RWPE1 (cell line): ENCODE measurements at regions not wholly inside any gene's neighbourhood (a gene's known extent, or its start where the extent isn't known, plus 50 kb on each side); places are given as distances from the start of the nearest gene placed in this dataset.

Source experiments
- CTCF ChIA-PET: fragments of 350-600 bp; sonication (Branson Sonifier 250); formaldehyde crosslinking; extraction: SDS; loops from one replicate; lab custom pipeline; 2021; lab: Yijun Ruan, JAX
- POLR2A ChIA-PET: fragments of 400-600 bp; formaldehyde crosslinking; extraction: SDS; loops from one replicate; lab custom pipeline; 2020; ENCODE audit warnings: antibody characterized with exemption; ENCODE audit not compliant: low non-redundant PET; lab: Yijun Ruan, JAX
- DNase-seq: peaks from one replicate; pipeline ENCODE4 v3.0.0; 2012; ENCODE audit warnings: low spot score
- H3K27ac ChIP-seq: fragments of 450-650 bp; 2 replicates; pipeline ENCODE4 v1.5.1; 2017
- TF ChIP-seq, protein P1 (sequence below): fragments of 450-650 bp; conservative IDR thresholded peaks from 2 replicates; pipeline ENCODE4 v1.5.1; 2017; ENCODE audit warnings: low read depth, mild to moderate bottlenecking

DNA sequence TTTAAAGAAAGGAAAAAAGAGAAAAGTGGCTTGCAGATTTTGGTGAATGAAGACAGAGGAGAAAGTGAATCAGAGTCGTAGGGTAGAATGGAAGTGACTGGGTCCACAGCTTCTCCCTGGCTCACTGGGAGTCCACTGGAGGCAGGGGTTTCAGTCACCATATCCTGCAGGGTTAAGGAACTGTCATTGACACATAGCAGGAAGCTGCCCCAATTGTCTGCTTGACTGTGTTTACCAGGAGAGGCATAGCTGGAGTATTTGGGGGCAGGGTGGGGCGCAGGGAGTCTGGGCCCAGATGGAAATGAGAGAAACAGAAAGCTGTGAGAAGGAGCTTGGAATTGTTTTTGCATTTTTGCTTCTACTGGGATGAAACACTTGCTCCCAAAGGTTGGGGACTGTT lies 228.8 kb upstream of the CSF3R start:
- POLR2A ChIA-PET: no interaction called here
- H3K27ac ChIP-seq: no peak overlapping the region
- DNase-seq: no peak
- TF ChIP-seq, protein P1, sequence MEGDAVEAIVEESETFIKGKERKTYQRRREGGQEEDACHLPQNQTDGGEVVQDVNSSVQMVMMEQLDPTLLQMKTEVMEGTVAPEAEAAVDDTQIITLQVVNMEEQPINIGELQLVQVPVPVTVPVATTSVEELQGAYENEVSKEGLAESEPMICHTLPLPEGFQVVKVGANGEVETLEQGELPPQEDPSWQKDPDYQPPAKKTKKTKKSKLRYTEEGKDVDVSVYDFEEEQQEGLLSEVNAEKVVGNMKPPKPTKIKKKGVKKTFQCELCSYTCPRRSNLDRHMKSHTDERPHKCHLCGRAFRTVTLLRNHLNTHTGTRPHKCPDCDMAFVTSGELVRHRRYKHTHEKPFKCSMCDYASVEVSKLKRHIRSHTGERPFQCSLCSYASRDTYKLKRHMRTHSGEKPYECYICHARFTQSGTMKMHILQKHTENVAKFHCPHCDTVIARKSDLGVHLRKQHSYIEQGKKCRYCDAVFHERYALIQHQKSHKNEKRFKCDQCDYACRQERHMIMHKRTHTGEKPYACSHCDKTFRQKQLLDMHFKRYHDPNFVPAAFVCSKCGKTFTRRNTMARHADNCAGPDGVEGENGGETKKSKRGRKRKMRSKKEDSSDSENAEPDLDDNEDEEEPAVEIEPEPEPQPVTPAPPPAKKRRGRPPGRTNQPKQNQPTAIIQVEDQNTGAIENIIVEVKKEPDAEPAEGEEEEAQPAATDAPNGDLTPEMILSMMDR: no peak
- CTCF ChIA-PET: no interaction called here

DNA sequence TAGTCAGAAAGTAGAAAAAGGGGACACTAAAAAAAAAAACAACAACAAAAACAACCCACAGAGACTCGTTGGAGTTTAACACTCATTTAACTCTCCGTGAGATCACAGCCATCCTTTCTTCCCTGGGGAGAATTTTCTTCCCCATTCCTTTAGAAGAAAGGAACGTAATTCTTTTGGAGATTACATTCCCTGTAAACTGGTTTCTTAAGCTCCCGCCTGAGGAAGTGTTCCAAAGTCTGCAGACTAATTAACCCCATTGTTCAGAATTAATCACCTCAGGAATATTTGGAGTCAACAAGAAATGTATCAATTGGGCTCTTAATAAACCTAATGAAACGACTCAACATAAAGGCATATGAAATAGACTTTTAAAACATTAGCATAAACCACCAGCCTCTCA lies 228.2 kb upstream of the CSF3R start:
- ChIA-PET POLR2A (no interaction called here), CTCF (no interaction called here)
- TF ChIP-seq, protein P1: no peak
- DNase-seq: no peak
- no peak overlapping the region for H3K27ac ChIP-seq

DNA sequence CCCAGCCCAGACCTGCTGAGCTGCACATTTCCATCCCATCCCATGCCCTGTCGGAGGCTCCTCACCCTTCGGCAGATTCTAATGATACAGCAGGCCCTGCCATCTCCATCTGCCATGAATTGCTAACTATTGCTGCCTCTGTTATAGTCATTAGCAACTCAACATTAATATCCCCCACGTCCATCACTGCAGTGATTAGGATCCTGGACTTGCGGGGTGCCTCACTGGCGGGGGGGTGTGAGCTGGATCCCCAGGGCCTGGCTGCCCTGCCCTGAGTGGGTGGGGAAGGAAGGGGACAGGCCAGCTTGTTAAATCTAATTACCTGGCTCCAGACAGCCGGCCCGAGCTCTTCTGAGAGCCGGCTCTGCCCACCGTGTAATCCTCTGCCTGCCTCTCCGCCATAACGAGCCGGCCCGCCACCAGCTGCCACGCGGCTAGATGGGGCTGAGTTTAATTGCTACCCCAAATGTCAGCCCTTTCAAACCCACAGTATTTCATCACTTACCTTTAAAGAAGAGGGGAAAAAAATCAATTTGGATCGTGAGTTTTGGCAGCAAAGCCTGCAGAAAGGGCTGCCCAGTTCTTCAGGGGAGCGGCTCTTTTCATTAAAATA lies 227.3 kb upstream of the CSF3R start:
- ChIA-PET POLR2A (no interaction called here), CTCF (interaction anchor here (0.5 to 0.6 kb wide), 2 partner anchors 238 to 614 kb away, joined by 3 to 4 read pairs; no protein-coding TSS in a partner anchor)
- H3K27ac ChIP-seq: no peak overlapping the region
- no peak for DNase-seq
- TF ChIP-seq, protein P1: no peak

DNA sequence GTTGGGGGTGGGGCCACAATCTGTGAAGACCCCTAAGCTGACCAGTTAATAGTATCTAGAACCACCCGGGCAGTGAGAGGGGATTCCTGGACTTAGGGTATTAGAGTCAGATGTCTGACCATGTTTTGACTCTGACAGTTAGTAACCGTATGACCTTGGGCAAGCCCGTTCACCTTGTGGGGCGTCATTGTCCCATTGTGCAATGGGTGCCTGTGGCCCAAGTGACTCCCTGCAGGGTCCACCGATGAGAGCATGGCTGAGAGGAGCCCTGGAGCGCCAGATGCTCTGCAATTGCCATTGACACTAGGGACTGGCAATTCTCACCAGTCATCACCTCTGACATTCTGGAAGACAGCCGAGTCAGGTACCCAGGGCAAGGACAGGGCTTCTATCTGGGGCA lies 225.9 kb upstream of the CSF3R start:
- H3K27ac ChIP-seq: no peak overlapping the region
- TF ChIP-seq, protein P1: no peak
- no peak for DNase-seq
- ChIA-PET CTCF (no interaction called here), POLR2A (no interaction called here)

DNA sequence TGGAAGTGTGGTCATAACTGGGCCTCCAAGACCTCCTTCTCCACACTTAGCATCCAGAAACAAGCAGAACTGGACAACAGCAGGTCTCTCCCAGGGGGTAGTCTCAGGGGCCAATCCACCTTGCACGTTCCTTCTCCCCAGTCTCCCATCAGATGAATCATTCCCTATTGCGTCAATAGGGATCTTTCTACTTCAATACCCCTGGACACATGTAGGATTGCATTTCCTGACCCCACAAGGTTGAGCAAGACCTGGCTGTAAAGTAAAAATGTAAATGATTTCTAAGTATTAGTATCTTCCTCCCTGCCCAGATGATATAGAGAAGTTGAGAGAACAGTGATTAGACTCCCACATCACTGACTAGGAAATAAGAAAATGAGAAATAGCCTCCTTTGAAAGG lies 224.5 kb upstream of the CSF3R start:
- peak; percentile 15 for DNase-seq
- POLR2A ChIA-PET: no interaction called here
- CTCF ChIA-PET: no interaction called here
- no peak overlapping the region for H3K27ac ChIP-seq
- TF ChIP-seq, protein P1: no peak

DNA sequence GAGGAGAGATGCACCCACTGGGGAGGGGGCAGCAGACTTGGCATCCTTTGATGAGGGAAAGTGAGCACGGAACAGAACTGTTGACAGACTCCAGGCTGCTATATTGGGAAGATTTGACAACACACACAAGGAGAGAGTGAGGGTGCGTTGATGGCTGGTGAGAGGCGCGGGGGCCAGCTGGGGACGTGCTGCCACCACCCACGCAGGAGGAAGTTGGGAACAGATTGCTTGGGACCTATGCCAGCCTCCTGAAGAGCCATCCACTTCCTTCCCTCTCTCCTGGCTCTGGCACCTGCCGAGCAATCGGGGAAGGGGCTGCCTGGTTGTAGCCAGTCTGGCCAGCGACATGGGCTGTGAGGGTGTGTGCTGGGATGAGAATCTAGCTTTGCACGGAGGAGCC lies 223.7 kb upstream of the CSF3R start:
- no peak overlapping the region for H3K27ac ChIP-seq
- TF ChIP-seq, protein P1: no peak
- ChIA-PET POLR2A (no interaction called here), CTCF (no interaction called here)
- DNase-seq: no peak
